ENCODE measurements at regions not wholly inside any gene's neighbourhood (a gene's known extent, or its start where the extent isn't known, plus 50 kb on each side); places are given as distances from the start of the nearest gene placed in this dataset.

GRCh38 chr16:52069866-52070265 lies 477.1 kb downstream of the TOX3 start:
- H3K9ac ChIP-seq (ENCODE audit: low read depth, low read length) = no peak overlapping the region
- no peaks in the 10 kb centered on the region for H3K36me3 ChIP-seq (ENCODE audit: control insufficient read depth, insufficient read depth, low read length)
- no peak overlapping the region for H3K4me3 ChIP-seq (ENCODE audit: low read depth, low read length)
- H3K9me3 ChIP-seq (ENCODE audit: control insufficient read depth, insufficient read depth, low read length) = no peaks in the 10 kb centered on the region
- H3K4me1 ChIP-seq (ENCODE audit: control insufficient read depth, insufficient read depth, low read length) = no peaks in the 10 kb centered on the region
- H3K27me3 ChIP-seq (ENCODE audit: control insufficient read depth, insufficient read depth, low read length) = no peaks in the 10 kb centered on the region

DNA sequence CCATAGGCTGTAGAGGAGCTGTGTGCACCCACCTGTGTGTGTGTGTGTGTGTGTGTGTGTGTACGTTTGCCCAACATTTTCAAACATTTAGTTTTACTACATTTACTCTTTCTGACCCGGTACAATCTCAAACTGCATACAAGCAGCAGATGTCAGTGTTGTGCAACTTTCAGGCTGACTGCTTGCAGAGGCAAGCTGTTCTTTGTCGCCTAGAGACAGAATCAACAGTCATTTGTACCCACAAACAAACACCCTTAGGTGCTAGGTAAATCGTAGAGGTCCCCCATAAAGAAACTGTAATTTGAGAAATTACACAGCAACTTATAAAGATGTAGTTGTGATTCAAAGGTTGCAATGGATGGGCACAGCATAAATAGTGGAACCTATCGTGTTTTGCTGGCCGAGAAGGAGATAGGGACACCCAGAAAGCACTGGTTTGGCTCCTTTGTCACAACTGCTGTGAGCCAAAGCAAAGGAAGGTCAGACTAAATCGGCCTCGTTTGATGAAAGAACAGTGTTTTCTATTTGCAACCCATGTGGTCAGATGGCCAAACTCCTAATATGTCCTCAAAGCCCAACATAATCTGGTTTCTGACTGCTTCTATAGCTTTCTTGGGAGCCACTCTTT lies 478.4 kb downstream of the TOX3 start:
- H3K4me1 ChIP-seq (ENCODE audit: control insufficient read depth, insufficient read depth, low read length) = no peaks in the 10 kb centered on the region
- H3K9me3 ChIP-seq (ENCODE audit: control insufficient read depth, insufficient read depth, low read length) = no peaks in the 10 kb centered on the region
- no peak overlapping the region for H3K4me3 ChIP-seq (ENCODE audit: low read depth, low read length)
- no peak overlapping the region for H3K9ac ChIP-seq (ENCODE audit: low read depth, low read length)
- H3K36me3 ChIP-seq (ENCODE audit: control insufficient read depth, insufficient read depth, low read length) = no peaks in the 10 kb centered on the region
- no peaks in the 10 kb centered on the region for H3K27me3 ChIP-seq (ENCODE audit: control insufficient read depth, insufficient read depth, low read length)

DNA sequence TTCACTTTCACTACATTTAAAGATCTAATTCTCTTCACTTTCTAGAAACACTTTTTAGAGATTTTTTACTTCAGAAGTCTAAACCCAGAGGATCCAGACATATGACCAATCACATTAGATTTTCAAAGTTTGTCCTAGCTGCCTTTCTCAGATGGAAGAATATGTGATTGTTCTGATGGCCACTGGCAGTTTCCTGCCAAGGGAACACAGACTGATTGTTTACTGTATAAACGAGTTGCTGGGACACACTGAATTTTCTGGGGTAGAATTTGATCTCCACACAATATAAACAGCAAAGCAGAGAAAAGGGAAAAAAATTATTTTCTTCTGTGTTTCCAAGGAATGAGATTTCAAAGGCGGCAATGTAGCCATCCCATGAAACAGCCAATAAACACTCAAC lies 480.0 kb downstream of the TOX3 start:
- no peaks in the 10 kb centered on the region for H3K9me3 ChIP-seq (ENCODE audit: control insufficient read depth, insufficient read depth, low read length)
- H3K4me1 ChIP-seq (ENCODE audit: control insufficient read depth, insufficient read depth, low read length) = no peaks in the 10 kb centered on the region
- no peaks in the 10 kb centered on the region for H3K36me3 ChIP-seq (ENCODE audit: control insufficient read depth, insufficient read depth, low read length)
- H3K4me3 ChIP-seq (ENCODE audit: low read depth, low read length) = no peak overlapping the region
- H3K9ac ChIP-seq (ENCODE audit: low read depth, low read length) = no peak overlapping the region
- no peaks in the 10 kb centered on the region for H3K27me3 ChIP-seq (ENCODE audit: control insufficient read depth, insufficient read depth, low read length)

DNA sequence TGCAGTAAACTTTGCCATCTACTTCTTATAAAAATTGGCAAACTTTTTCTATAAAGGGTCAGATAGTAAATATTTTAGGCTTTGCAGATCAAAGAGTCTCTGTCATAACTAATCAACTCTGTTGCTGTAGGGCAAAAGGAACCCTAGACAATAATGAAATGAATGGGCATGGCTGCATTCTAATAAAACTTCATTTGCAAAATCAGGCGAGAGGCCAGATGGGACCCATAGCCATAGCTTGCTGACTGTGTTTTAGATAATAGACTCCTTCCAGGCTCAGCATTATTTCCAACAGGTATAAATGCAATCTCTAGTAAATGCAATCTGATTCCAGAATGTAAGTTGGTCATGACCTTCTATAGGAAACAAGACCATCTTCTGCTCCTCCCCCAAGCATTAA lies 490.7 kb downstream of the TOX3 start:
- Histone ChIP-seq H3K4me3 (ENCODE audit: low read depth, low read length) (no peak overlapping the region), H3K4me1 (ENCODE audit: control insufficient read depth, insufficient read depth, low read length) (no peaks in the 10 kb centered on the region), H3K9ac (ENCODE audit: low read depth, low read length) (no peak overlapping the region), H3K9me3 (ENCODE audit: control insufficient read depth, insufficient read depth, low read length) (no peaks in the 10 kb centered on the region), H3K36me3 (ENCODE audit: control insufficient read depth, insufficient read depth, low read length) (no peaks in the 10 kb centered on the region), H3K27me3 (ENCODE audit: control insufficient read depth, insufficient read depth, low read length) (no peaks in the 10 kb centered on the region)

- no peaks in the 10 kb centered on the region for H3K4me1 ChIP-seq (ENCODE audit: control insufficient read depth, insufficient read depth, low read length)
- no peaks in the 10 kb centered on the region for H3K9me3 ChIP-seq (ENCODE audit: control insufficient read depth, insufficient read depth, low read length)
- no peak overlapping the region for H3K9ac ChIP-seq (ENCODE audit: low read depth, low read length)
- H3K36me3 ChIP-seq (ENCODE audit: control insufficient read depth, insufficient read depth, low read length) = no peaks in the 10 kb centered on the region
- no peak overlapping the region for H3K4me3 ChIP-seq (ENCODE audit: low read depth, low read length)
- no peaks in the 10 kb centered on the region for H3K27me3 ChIP-seq (ENCODE audit: control insufficient read depth, insufficient read depth, low read length)
Observed at GRCh38 chr16:52055381-52055780, 491.6 kb downstream of the TOX3 start.

DNA sequence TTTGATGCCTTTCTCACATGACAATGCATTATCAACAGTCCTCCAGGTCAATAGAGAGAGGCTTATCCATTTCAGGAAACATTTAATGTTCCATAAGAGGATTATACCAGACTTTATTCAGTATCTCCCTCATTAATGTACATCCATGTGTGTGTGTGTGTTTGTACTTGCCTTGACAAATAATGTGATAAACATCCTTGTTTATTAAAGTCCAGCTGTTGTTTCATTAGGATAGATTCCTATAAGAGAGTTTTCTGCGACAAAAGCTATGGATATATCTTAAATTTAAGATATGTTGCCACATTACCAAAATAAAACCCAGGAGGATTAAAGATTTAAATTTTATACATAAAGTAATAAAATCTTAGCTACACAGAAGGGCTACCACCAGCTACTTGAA lies 492.6 kb downstream of the TOX3 start:
- Histone ChIP-seq H3K27me3 (ENCODE audit: control insufficient read depth, insufficient read depth, low read length) (no peaks in the 10 kb centered on the region), H3K9me3 (ENCODE audit: control insufficient read depth, insufficient read depth, low read length) (no peaks in the 10 kb centered on the region), H3K9ac (ENCODE audit: low read depth, low read length) (no peak overlapping the region), H3K4me3 (ENCODE audit: low read depth, low read length) (no peak overlapping the region), H3K4me1 (ENCODE audit: control insufficient read depth, insufficient read depth, low read length) (no peaks in the 10 kb centered on the region), H3K36me3 (ENCODE audit: control insufficient read depth, insufficient read depth, low read length) (no peaks in the 10 kb centered on the region)

- no peaks in the 10 kb centered on the region for H3K36me3 ChIP-seq (ENCODE audit: control insufficient read depth, insufficient read depth, low read length)
- no peak overlapping the region for H3K9ac ChIP-seq (ENCODE audit: low read depth, low read length)
- no peaks in the 10 kb centered on the region for H3K4me1 ChIP-seq (ENCODE audit: control insufficient read depth, insufficient read depth, low read length)
Observed at GRCh38 chr16:52052818-52053217, 494.1 kb downstream of the TOX3 start.

GRCh38 chr16:52051414-52052172 lies 495.4 kb downstream of the TOX3 start:
- H3K4me1 ChIP-seq (ENCODE audit: control insufficient read depth, insufficient read depth, low read length) = no peaks in the 10 kb centered on the region
- no peak overlapping the region for H3K9ac ChIP-seq (ENCODE audit: low read depth, low read length)
- H3K9me3 ChIP-seq (ENCODE audit: control insufficient read depth, insufficient read depth, low read length) = no peaks in the 10 kb centered on the region
- H3K27me3 ChIP-seq (ENCODE audit: control insufficient read depth, insufficient read depth, low read length) = no peaks in the 10 kb centered on the region
- no peaks in the 10 kb centered on the region for H3K36me3 ChIP-seq (ENCODE audit: control insufficient read depth, insufficient read depth, low read length)
- H3K4me3 ChIP-seq (ENCODE audit: low read depth, low read length) = no peak overlapping the region

More at GRCh38 chr16:52052818-52053217, 494.1 kb downstream of the TOX3 start:
- Histone ChIP-seq H3K9me3 (ENCODE audit: control insufficient read depth, insufficient read depth, low read length) (no peaks in the 10 kb centered on the region), H3K27me3 (ENCODE audit: control insufficient read depth, insufficient read depth, low read length) (no peaks in the 10 kb centered on the region), H3K4me3 (ENCODE audit: low read depth, low read length) (no peak overlapping the region)

- Histone ChIP-seq H3K36me3 (ENCODE audit: control insufficient read depth, insufficient read depth, low read length) (no peaks in the 10 kb centered on the region), H3K4me3 (ENCODE audit: low read depth, low read length) (no peak overlapping the region), H3K27me3 (ENCODE audit: control insufficient read depth, insufficient read depth, low read length) (no peaks in the 10 kb centered on the region), H3K4me1 (ENCODE audit: control insufficient read depth, insufficient read depth, low read length) (no peaks in the 10 kb centered on the region), H3K9me3 (ENCODE audit: control insufficient read depth, insufficient read depth, low read length) (no peaks in the 10 kb centered on the region), H3K9ac (ENCODE audit: low read depth, low read length) (no peak overlapping the region)
Observed at GRCh38 chr16:52050418-52050817, 496.5 kb downstream of the TOX3 start.

DNA sequence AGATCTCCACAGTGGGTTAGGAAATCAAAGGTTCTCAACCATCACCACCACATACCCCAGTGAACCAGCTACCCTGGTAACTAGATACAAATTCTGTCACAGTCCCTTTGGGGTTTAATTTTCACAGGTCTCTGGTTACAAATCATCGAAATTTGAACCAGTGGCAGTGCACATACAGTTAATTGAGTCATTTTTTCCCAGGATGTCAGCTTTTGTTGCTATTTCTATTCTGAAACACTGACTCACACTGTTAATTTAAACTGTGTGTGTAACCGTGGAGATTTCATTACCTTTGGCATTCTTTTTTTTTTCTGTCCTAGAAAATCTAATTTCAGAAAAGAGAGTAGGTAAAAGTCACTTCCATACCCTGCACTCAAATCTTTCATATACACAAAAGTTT lies 511.5 kb downstream of the TOX3 start:
- Histone ChIP-seq H3K4me3 (ENCODE audit: low read depth, low read length) (no peak overlapping the region), H3K9ac (ENCODE audit: low read depth, low read length) (no peak overlapping the region), H3K9me3 (ENCODE audit: control insufficient read depth, insufficient read depth, low read length) (no peaks in the 10 kb centered on the region), H3K4me1 (ENCODE audit: control insufficient read depth, insufficient read depth, low read length) (no peaks in the 10 kb centered on the region), H3K36me3 (ENCODE audit: control insufficient read depth, insufficient read depth, low read length) (no peaks in the 10 kb centered on the region), H3K27me3 (ENCODE audit: control insufficient read depth, insufficient read depth, low read length) (no peaks in the 10 kb centered on the region)

- H3K9ac ChIP-seq (ENCODE audit: low read depth, low read length) = no peak overlapping the region
- H3K9me3 ChIP-seq (ENCODE audit: control insufficient read depth, insufficient read depth, low read length) = no peaks in the 10 kb centered on the region
- H3K36me3 ChIP-seq (ENCODE audit: control insufficient read depth, insufficient read depth, low read length) = no peaks in the 10 kb centered on the region
- no peak overlapping the region for H3K4me3 ChIP-seq (ENCODE audit: low read depth, low read length)
- H3K27me3 ChIP-seq (ENCODE audit: control insufficient read depth, insufficient read depth, low read length) = no peaks in the 10 kb centered on the region
- H3K4me1 ChIP-seq (ENCODE audit: control insufficient read depth, insufficient read depth, low read length) = no peaks in the 10 kb centered on the region
Observed at GRCh38 chr16:52034830-52035229, 512.1 kb downstream of the TOX3 start.

- H3K9ac ChIP-seq (ENCODE audit: low read depth, low read length) = no peak overlapping the region
- no peak overlapping the region for H3K4me3 ChIP-seq (ENCODE audit: low read depth, low read length)
- H3K36me3 ChIP-seq (ENCODE audit: control insufficient read depth, insufficient read depth, low read length) = no peaks in the 10 kb centered on the region
- no peaks in the 10 kb centered on the region for H3K27me3 ChIP-seq (ENCODE audit: control insufficient read depth, insufficient read depth, low read length)
- no peaks in the 10 kb centered on the region for H3K4me1 ChIP-seq (ENCODE audit: control insufficient read depth, insufficient read depth, low read length)
- no peaks in the 10 kb centered on the region for H3K9me3 ChIP-seq (ENCODE audit: control insufficient read depth, insufficient read depth, low read length)
Observed at GRCh38 chr16:52033992-52034391, 513.0 kb downstream of the TOX3 start.

Data from iPS-15b (cell line).